Hepatocyte (in vitro differentiated cells): ENCODE measurements at regions not wholly inside any gene's neighbourhood (a gene's known extent, or its start where the extent isn't known, plus 50 kb on each side); places are given as distances from the start of the nearest gene placed in this dataset.

Source experiments
- DNase-seq: peaks from one replicate; pipeline ENCODE4 v3.0.0-alpha.2; 2016; ENCODE audit warnings: low spot score
- H2AFZ ChIP-seq: fragments of 200-600 bp; sonication (generic); 2 replicates; pipeline ENCODE4 v1.6.0; 2016; ENCODE audit warnings: antibody characterized with exemption, mild to moderate bottlenecking
- H3K27ac ChIP-seq: fragments of 200-600 bp; sonication (generic); 2 replicates; pipeline ENCODE4 v1.5.1; 2016; ENCODE audit warnings: mild to moderate bottlenecking
- H3K27me3 ChIP-seq: fragments of 200-600 bp; sonication (generic); 2 replicates; pipeline ENCODE4 v1.6.1; 2016
- H3K36me3 ChIP-seq: fragments of 200-600 bp; sonication (generic); replicated peaks from 2 replicates; pipeline ENCODE4 v1.5.1; 2016; ENCODE audit warnings: low read depth; ENCODE audit not compliant: insufficient read depth
- H3K4me1 ChIP-seq: fragments of 200-600 bp; sonication (generic); 2 replicates; pipeline ENCODE4 v1.5.1; 2016; ENCODE audit warnings: mild to moderate bottlenecking, moderate library complexity; ENCODE audit not compliant: insufficient read depth
- H3K4me2 ChIP-seq: fragments of 200-600 bp; sonication (generic); 2 replicates; pipeline ENCODE4 v1.6.0; 2016
- H3K4me3 ChIP-seq: fragments of 200-600 bp; sonication (generic); 2 replicates; pipeline ENCODE4 v1.5.1; 2016; ENCODE audit warnings: mild to moderate bottlenecking
- H3K79me2 ChIP-seq: fragments of 200-600 bp; sonication (generic); 2 replicates; pipeline ENCODE4 v1.6.0; 2017; ENCODE audit warnings: mild to moderate bottlenecking
- H3K9me2 ChIP-seq: fragments of 200-600 bp; sonication (generic); replicated peaks from 2 replicates; pipeline ENCODE4 v1.6.0; 2017; ENCODE audit warnings: mild to moderate bottlenecking; ENCODE audit not compliant: insufficient read depth
- H3K9me3 ChIP-seq: fragments of 200-600 bp; sonication (generic); 2 replicates; pipeline ENCODE4 v1.5.1; 2016; ENCODE audit warnings: low read depth, mild to moderate bottlenecking
- H4K20me1 ChIP-seq: fragments of 200-600 bp; sonication (generic); 2 replicates; pipeline ENCODE4 v1.6.0; 2016; ENCODE audit warnings: mild to moderate bottlenecking; ENCODE audit not compliant: insufficient read depth, poor library complexity, severe bottlenecking
- CTCF ChIP-seq: fragments of 200-600 bp; sonication (generic); IDR thresholded peaks from 2 replicates; pipeline ENCODE4 v1.5.1; 2016; ENCODE audit warnings: antibody characterized with exemption, mild to moderate bottlenecking; ENCODE audit not compliant: poor library complexity
- EZH2 ChIP-seq: fragments of 200-600 bp; sonication (generic); IDR thresholded peaks from 2 replicates; pipeline ENCODE4 v1.6.1; 2016; ENCODE audit warnings: antibody characterized with exemption, mild to moderate bottlenecking, borderline replicate concordance
- EZH2phosphoT487 ChIP-seq: fragments of 200-600 bp; sonication (generic); IDR thresholded peaks from one replicate; pipeline ENCODE4 v1.6.1; 2018; ENCODE audit warnings: antibody characterized with exemption, mild to moderate bottlenecking, low read depth, moderate library complexity; ENCODE audit not compliant: unreplicated experiment, severe bottlenecking
- WGBS: methylation state at CpG from one replicate; pipeline ENCODE4 v1.1.6; 2016; ENCODE audit warnings: low lambda C conversion rate; ENCODE audit errors: missing lambda C conversion rate; 5-methylcytosine and 5-hydroxymethylcytosine counted together

- Histone ChIP-seq H3K4me3 (no peak overlapping the region), H3K4me2 (no peak overlapping the region), H3K4me1 (no peaks in the 10 kb centered on the region), H3K36me3 (no peaks in the 10 kb centered on the region), H4K20me1 (no peaks in the 10 kb centered on the region), H3K27ac (no peak overlapping the region), H3K27me3 (no peaks in the 10 kb centered on the region), H2AFZ (no peak overlapping the region), H3K79me2 (no peaks in the 10 kb centered on the region), H3K9me2 (no peaks in the 10 kb centered on the region), H3K9me3 (no peaks in the 10 kb centered on the region)
- 96% methylated on average over 3 of the region's 3 CpGs for WGBS
- DNase-seq, result no peak
- no peak for TF ChIP-seq EZH2
- TF ChIP-seq CTCF, result no peak
Measured at GRCh38 chr2:156145976-156146375, 186.5 kb downstream of the NR4A2 start.

GRCh38 chr2:156145469-156145868, 187.1 kb downstream of the NR4A2 start:
- H3K4me2 ChIP-seq, result no peak overlapping the region
- H3K9me2 ChIP-seq, result no peaks in the 10 kb centered on the region
- no peak overlapping the region for H2AFZ ChIP-seq
- no peaks in the 10 kb centered on the region for H4K20me1 ChIP-seq
- WGBS, result 82% methylated on average over 3 of the region's 3 CpGs
- TF ChIP-seq CTCF, result no peak
- no peak for TF ChIP-seq EZH2phosphoT487
- no peak for TF ChIP-seq EZH2
- no peaks in the 10 kb centered on the region for H3K9me3 ChIP-seq
- no peaks in the 10 kb centered on the region for H3K36me3 ChIP-seq
- H3K79me2 ChIP-seq, result no peaks in the 10 kb centered on the region
- no peak for DNase-seq
- H3K4me3 ChIP-seq, result no peak overlapping the region
- H3K27ac ChIP-seq, result no peak overlapping the region
- H3K4me1 ChIP-seq, result no peaks in the 10 kb centered on the region
- H3K27me3 ChIP-seq, result no peaks in the 10 kb centered on the region

GRCh38 chr2:156136566-156136965, 196.0 kb downstream of the NR4A2 start:
- H3K9me3 ChIP-seq, result no peaks in the 10 kb centered on the region

More at GRCh38 chr2:156136566-156136965, 196.0 kb downstream of the NR4A2 start:
- H3K79me2 ChIP-seq, result no peaks in the 10 kb centered on the region
- 84% methylated on average over 4 of the region's 4 CpGs for WGBS
- H3K4me1 ChIP-seq, result no peaks in the 10 kb centered on the region
- H2AFZ ChIP-seq, result no peak overlapping the region
- DNase-seq, result no peak
- no peaks in the 10 kb centered on the region for H3K9me2 ChIP-seq
- H3K27me3 ChIP-seq, result no peaks in the 10 kb centered on the region
- H3K27ac ChIP-seq, result no peak overlapping the region
- H3K4me3 ChIP-seq, result no peak overlapping the region
- no peaks in the 10 kb centered on the region for H4K20me1 ChIP-seq
- H3K36me3 ChIP-seq, result no peaks in the 10 kb centered on the region
- no peak for TF ChIP-seq EZH2phosphoT487
- TF ChIP-seq EZH2, result no peak
- TF ChIP-seq CTCF, result no peak
- no peak overlapping the region for H3K4me2 ChIP-seq
